HepG2 (cell line): ENCODE measurements at regions not wholly inside any gene's neighbourhood (a gene's known extent, or its start where the extent isn't known, plus 50 kb on each side); places are given as distances from the start of the nearest gene placed in this dataset.

Experiments used
- AKNA ChIP-seq: sonication (generic); formaldehyde crosslinking; IDR thresholded peaks from 2 replicates; pipeline ENCODE4 v1.4.0; 2020; ENCODE audit warnings: missing genetic modification reagents, borderline replicate concordance
- THAP9 ChIP-seq: sonication (generic); formaldehyde crosslinking; IDR thresholded peaks from 2 replicates; pipeline ENCODE4; 2020; ENCODE audit warnings: missing genetic modification reagents, mild to moderate bottlenecking, borderline replicate concordance
- WIZ ChIP-seq: sonication (generic); formaldehyde crosslinking; IDR thresholded peaks from 2 replicates; pipeline ENCODE4 v1.5.1; 2020; ENCODE audit warnings: mild to moderate bottlenecking, missing genetic modification reagents
- ZBTB39 ChIP-seq: sonication (generic); formaldehyde crosslinking; IDR thresholded peaks from 2 replicates; pipeline ENCODE4 v1.5.0; 2020; ENCODE audit warnings: missing genetic modification reagents
- ZNF335 ChIP-seq: sonication (generic); formaldehyde crosslinking; IDR thresholded peaks from 2 replicates; pipeline ENCODE4 v1.4.0; 2020; ENCODE audit warnings: missing genetic modification reagents
- ZNF34 ChIP-seq: sonication (generic); formaldehyde crosslinking; IDR thresholded peaks from 2 replicates; pipeline ENCODE4 v1.4.0; 2020; ENCODE audit warnings: mild to moderate bottlenecking, missing genetic modification reagents, borderline replicate concordance
- ZNF343 ChIP-seq: sonication (generic); formaldehyde crosslinking; IDR thresholded peaks from 2 replicates; pipeline ENCODE4 v1.4.0; 2020; ENCODE audit warnings: mild to moderate bottlenecking, missing genetic modification reagents
- ZNF407 ChIP-seq: sonication (generic); formaldehyde crosslinking; IDR thresholded peaks from one replicate; pipeline ENCODE4 v1.5.1; 2020; ENCODE audit warnings: mild to moderate bottlenecking, missing genetic modification reagents; ENCODE audit errors: not compliant biosample characterization

- TF ChIP-seq ZBTB39 (no peak), ZNF407 (CRISPR knock-in tag) (peak; percentile 27), WIZ (CRISPR knock-in tag) (no peak), ZNF343 (CRISPR knock-in tag) (no peak), AKNA (peak; percentile 26), THAP9 (CRISPR knock-in tag) (peak; percentile 54; the same call in 1 of the 2 replicates), ZNF34 (CRISPR knock-in tag) (peak; percentile 61; the same call in 1 of the 2 replicates), ZNF335 (CRISPR knock-in tag) (peak; percentile 88)
These were observed 79.6 kb upstream of the BTN3A2 start (continued) for GRCh38 chr6:26285143-26286134.
